H1 (cell line): ENCODE measurements at regions not wholly inside any gene's neighbourhood (a gene's known extent, or its start where the extent isn't known, plus 50 kb on each side); places are given as distances from the start of the nearest gene placed in this dataset.

Source experiments
- CTCF ChIP-seq, 3 experiments: IDR thresholded peaks; 1 replicate in 2 of 3; 2 replicates in 1 of 3; pipeline versions ENCODE4 v1.5.1 to v1.6.1; 2011; ENCODE audit warnings: low read length in 3 of 3, mild to moderate bottlenecking in 3 of 3, inconsistent platforms in 2 of 3, low read depth in 1 of 3, moderate library complexity in 1 of 3; ENCODE audit not compliant: insufficient read depth in 1 of 3; ENCODE audit errors: control extremely low read depth in 1 of 3
- GTF2F1 ChIP-seq: IDR thresholded peaks from 2 replicates; pipeline ENCODE4 v1.6.1; 2012; ENCODE audit warnings: low read depth, low read length, improper control_type of control experiment, borderline replicate concordance
- MAX ChIP-seq: IDR thresholded peaks from 2 replicates; pipeline ENCODE4 v1.6.1; 2012; ENCODE audit warnings: inconsistent platforms
- PHF8 ChIP-seq: fragments of 200-600 bp; sonication (generic); conservative IDR thresholded peaks from 2 replicates; pipeline ENCODE4 v1.7.1; 2012; ENCODE audit warnings: low read depth, mild to moderate bottlenecking, inconsistent platforms, low read length, moderate library complexity
- POLR2A ChIP-seq, 2 experiments: IDR thresholded peaks; 1 replicate in 1 of 2; 2 replicates in 1 of 2; pipeline ENCODE4 v1.6.1; 2011; ENCODE audit warnings: low read depth in 2 of 2, low read length in 2 of 2, mild to moderate bottlenecking in 2 of 2; ENCODE audit errors: control extremely low read depth in 1 of 2
- POLR2AphosphoS5 ChIP-seq: IDR thresholded peaks from 2 replicates; pipeline ENCODE4 v1.6.1; 2011; ENCODE audit warnings: low read depth, low read length
- RXRA ChIP-seq: IDR thresholded peaks from 2 replicates; pipeline ENCODE4 v1.6.1; 2011; ENCODE audit warnings: low read depth, mild to moderate bottlenecking, low read length, moderate library complexity; ENCODE audit not compliant: insufficient read depth
- SP1 ChIP-seq: IDR thresholded peaks from 2 replicates; pipeline ENCODE4 v1.6.1; 2011; ENCODE audit warnings: low read depth, low read length
- USF2 ChIP-seq: IDR thresholded peaks from 2 replicates; pipeline ENCODE4 v1.6.1; 2011; ENCODE audit warnings: low read length, improper control_type of control experiment
- ZNF274 ChIP-seq: IDR thresholded peaks from 2 replicates; pipeline ENCODE4 v1.7.0; 2012; ENCODE audit warnings: low read length, borderline replicate concordance; ENCODE audit errors: extremely low read depth

GRCh38 chr1:73839922-73840321 is 358.1 kb downstream of the LRRIQ3 start:
- TF ChIP-seq POLR2AphosphoS5 = no peak
- TF ChIP-seq CTCF (IDR thresholded peaks at IDR 0.05; ENCODE audit: control extremely low read depth in 1 of 3, insufficient read depth in 1 of 3, low read depth in 1 of 3, low read length in 3 of 3) = peak in 2 of 3 experiments; percentile 35 to 56; a peak in 3 of 4 replicates
- TF ChIP-seq SP1 = no peak
- TF ChIP-seq POLR2A (IDR thresholded peaks at IDR 0.05; ENCODE audit: control extremely low read depth in 1 of 2, low read depth in 2 of 2, low read length in 2 of 2) = no peak
- no peak for TF ChIP-seq USF2
- TF ChIP-seq MAX = no peak
- no peak for TF ChIP-seq GTF2F1
- no peak for TF ChIP-seq RXRA
- TF ChIP-seq PHF8 = no peak
- no peak for TF ChIP-seq ZNF274
